Neutrophil (primary cell): ENCODE measurements at regions not wholly inside any gene's neighbourhood (a gene's known extent, or its start where the extent isn't known, plus 50 kb on each side); places are given as distances from the start of the nearest gene placed in this dataset.

ENCODE experiments used
- H3K27ac ChIP-seq: fragments of 200-600 bp; sonication (generic); 2 replicates; pipeline ENCODE4 v1.5.1; 2016; ENCODE audit warnings: mild to moderate bottlenecking, moderate library complexity
- H3K27me3 ChIP-seq: fragments of 200-600 bp; sonication (generic); 2 replicates; pipeline ENCODE4 v1.6.0; 2016; ENCODE audit warnings: mild to moderate bottlenecking
- H3K36me3 ChIP-seq: fragments of 200-600 bp; sonication (generic); 2 replicates; pipeline ENCODE4 v1.5.1; 2017
- H3K4me1 ChIP-seq, 2 experiments: fragments of 200-600 bp in 1 of 2; sonication (generic) in 1 of 2; 1 replicate in 1 of 2; 2 replicates in 1 of 2; pipeline versions ENCODE4 v1.5.1 to v1.6.1; 2013 to 2016; ENCODE audit warnings: low read depth in 1 of 2, low read length in 1 of 2, mild to moderate bottlenecking in 1 of 2, moderate library complexity in 1 of 2; ENCODE audit not compliant: control insufficient read depth in 1 of 2, insufficient read depth in 1 of 2
- H3K4me3 ChIP-seq, 2 experiments: fragments of 200-600 bp in 1 of 2; sonication (generic) in 1 of 2; 1 replicate in 1 of 2; 2 replicates in 1 of 2; pipeline ENCODE4 v1.5.1; 2013 to 2016; ENCODE audit warnings: low read depth in 1 of 2, low read length in 1 of 2, mild to moderate bottlenecking in 1 of 2, moderate library complexity in 1 of 2
- H3K9me3 ChIP-seq: fragments of 200-600 bp; sonication (generic); 2 replicates; pipeline ENCODE4 v1.5.1; 2016
- TF ChIP-seq, protein P1 (sequence below): fragments of 200-600 bp; sonication (generic); IDR thresholded peaks from 2 replicates; pipeline ENCODE4 v1.5.1; 2016; ENCODE audit warnings: antibody characterized with exemption

DNA sequence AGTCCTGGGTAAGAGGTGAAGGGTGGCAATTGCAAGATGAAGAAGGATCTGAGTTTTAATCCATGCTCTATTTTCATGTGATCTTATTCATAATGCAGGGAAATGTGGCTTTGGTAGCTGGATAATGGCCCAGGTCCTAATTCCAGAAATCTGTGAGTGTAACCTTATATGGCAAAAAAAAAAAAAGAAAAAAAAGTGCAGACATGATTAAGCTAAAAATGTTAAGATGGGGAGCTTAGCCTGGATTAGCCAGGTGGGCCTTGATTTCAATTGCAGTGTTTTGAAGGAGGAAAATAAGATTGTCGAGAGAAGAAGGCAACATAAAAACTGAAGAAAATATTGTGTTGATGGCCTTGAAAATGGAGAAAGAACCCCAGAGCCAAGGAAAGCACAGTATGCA is 867.7 kb upstream of the HS3ST1 start:
- Histone ChIP-seq H3K36me3 (no peaks in the 10 kb centered on the region), H3K27ac (no peak overlapping the region), H3K27me3 (no peaks in the 10 kb centered on the region), H3K9me3 (no peaks in the 10 kb centered on the region), H3K4me1 (no peaks in the 10 kb centered on the region), H3K4me3 (no peak overlapping the region)
- TF ChIP-seq, protein P1, sequence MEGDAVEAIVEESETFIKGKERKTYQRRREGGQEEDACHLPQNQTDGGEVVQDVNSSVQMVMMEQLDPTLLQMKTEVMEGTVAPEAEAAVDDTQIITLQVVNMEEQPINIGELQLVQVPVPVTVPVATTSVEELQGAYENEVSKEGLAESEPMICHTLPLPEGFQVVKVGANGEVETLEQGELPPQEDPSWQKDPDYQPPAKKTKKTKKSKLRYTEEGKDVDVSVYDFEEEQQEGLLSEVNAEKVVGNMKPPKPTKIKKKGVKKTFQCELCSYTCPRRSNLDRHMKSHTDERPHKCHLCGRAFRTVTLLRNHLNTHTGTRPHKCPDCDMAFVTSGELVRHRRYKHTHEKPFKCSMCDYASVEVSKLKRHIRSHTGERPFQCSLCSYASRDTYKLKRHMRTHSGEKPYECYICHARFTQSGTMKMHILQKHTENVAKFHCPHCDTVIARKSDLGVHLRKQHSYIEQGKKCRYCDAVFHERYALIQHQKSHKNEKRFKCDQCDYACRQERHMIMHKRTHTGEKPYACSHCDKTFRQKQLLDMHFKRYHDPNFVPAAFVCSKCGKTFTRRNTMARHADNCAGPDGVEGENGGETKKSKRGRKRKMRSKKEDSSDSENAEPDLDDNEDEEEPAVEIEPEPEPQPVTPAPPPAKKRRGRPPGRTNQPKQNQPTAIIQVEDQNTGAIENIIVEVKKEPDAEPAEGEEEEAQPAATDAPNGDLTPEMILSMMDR: no peak

DNA sequence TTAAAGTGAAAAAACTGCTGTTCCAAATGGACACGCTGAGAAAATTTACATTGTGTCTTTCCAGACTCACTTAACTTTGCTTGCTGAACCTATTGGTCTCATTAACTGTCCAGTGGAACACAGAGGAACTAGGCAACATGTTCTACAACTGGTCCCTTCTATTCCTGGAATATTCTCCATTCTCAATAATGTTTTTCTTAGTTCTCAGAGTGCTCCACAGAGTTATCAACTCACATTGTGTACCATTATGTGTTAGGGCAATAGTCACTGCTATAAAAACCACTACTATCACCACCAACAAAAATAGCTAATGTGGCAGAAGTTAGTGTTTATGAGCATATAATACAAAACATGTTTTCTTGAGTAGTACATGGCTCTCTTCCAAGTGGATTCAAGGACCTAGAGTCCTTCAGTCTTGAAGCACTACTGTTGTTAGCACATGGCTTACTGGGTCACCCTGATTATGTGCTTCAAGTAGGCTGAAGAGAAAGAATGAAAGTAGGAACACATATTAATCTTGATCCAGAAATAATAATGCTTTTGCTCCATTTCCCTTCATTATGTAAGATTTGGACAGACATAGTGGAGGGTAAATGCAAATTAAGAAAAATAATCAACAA is 865.3 kb upstream of the HS3ST1 start:
- Histone ChIP-seq H3K27ac (no peak overlapping the region), H3K4me1 (no peaks in the 10 kb centered on the region), H3K27me3 (no peaks in the 10 kb centered on the region), H3K36me3 (no peaks in the 10 kb centered on the region), H3K9me3 (no peaks in the 10 kb centered on the region), H3K4me3 (no peak overlapping the region)
- TF ChIP-seq, protein P1: no peak

DNA sequence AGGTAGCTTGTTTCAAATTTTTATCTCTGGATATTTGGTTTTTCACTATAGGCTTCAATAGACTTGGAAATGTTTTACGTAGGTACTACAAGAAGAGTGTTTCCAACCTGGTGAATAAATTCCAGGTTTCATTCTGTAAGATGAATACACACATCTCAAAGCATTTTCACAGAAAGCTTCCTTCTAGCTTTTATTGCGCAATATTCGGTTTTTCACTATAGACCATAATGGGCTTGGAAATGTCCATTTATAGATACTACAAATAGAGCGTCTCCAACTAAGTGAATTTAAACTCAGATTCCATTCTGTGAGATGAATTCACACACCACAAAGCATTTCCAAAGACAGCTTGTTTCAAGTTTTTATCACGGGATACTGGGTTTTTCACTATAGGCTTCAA is 857.7 kb upstream of the HS3ST1 start:
- H3K9me3 ChIP-seq: no peaks in the 10 kb centered on the region

DNA sequence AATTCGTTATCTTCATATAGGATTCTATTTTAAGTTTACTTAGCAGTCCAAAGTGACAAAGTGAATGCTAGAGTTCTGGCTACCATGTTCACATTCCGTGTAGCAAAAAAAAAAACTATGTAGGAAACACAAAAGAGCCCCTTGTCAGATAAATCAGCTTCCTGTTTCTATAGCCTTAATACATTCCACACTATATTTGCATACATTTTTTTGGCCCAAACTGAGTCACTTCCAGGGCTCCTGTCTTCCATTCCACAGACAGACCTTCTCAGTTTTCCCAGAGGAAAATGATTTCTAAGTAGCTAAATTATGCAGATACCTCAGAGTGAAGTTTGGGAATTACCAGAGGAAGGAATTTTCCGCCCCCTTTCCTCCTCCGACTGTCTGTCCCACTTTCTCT is 841.9 kb upstream of the HS3ST1 start:
- Histone ChIP-seq H3K4me3 (no peak overlapping the region), H3K36me3 (no peaks in the 10 kb centered on the region), H3K4me1 (no peaks in the 10 kb centered on the region), H3K27me3 (no peaks in the 10 kb centered on the region), H3K27ac (no peak overlapping the region), H3K9me3 (peaks cover 4% of the 10 kb centered on the region)
- TF ChIP-seq, protein P1: no peak

More for the DNA sequence above, 857.7 kb upstream of the HS3ST1 start:
- H3K4me1 ChIP-seq: no peaks in the 10 kb centered on the region
- no peak overlapping the region for H3K4me3 ChIP-seq
- TF ChIP-seq, protein P1: no peak
- H3K36me3 ChIP-seq: no peaks in the 10 kb centered on the region
- no peak overlapping the region for H3K27ac ChIP-seq
- no peaks in the 10 kb centered on the region for H3K27me3 ChIP-seq

DNA sequence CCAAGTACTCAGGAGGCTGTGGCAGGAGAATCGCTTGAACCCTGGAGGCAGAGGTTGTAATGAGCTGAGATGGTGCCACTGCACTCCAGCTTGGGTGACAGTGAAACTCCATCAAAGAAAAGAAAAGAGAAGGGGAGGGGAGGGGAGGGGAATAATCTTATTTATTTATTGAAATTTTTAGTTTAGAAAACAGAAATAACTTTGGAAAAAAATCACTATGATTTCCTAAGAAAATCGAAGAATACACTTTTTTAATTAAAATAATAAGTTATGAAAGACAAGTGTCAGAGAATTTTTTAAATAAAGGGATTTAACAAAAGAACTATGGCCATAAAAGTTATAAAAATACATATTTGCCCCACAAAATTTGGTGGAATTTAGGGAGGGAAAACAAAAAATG is 836.9 kb upstream of the HS3ST1 start:
- Histone ChIP-seq H3K9me3 (no peaks in the 10 kb centered on the region), H3K27ac (no peak overlapping the region), H3K4me1 (no peaks in the 10 kb centered on the region), H3K36me3 (no peaks in the 10 kb centered on the region), H3K27me3 (no peaks in the 10 kb centered on the region), H3K4me3 (no peak overlapping the region)
- TF ChIP-seq, protein P1: no peak
